Umbilical cord (tissue), 1 donor: ENCODE measurements at regions not wholly inside any gene's neighbourhood (a gene's known extent, or its start where the extent isn't known, plus 50 kb on each side); places are given as distances from the start of the nearest gene placed in this dataset.

Experiments used
- DNase-seq: peaks from one replicate; pipeline ENCODE4 v3.0.0-alpha.2; 2015; ENCODE audit warnings: low spot score

GRCh38 chr7:46146454-46147255 lies 225.6 kb upstream of the IGFBP3 start:
- no peak for DNase-seq

GRCh38 chr7:46145412-46145811 lies 224.3 kb upstream of the IGFBP3 start:
- peak; percentile 88 for DNase-seq

- no peak for DNase-seq
Observed at GRCh38 chr7:46143949-46144917, 223.2 kb upstream of the IGFBP3 start.

- DNase-seq: no peak
Observed at GRCh38 chr7:46143421-46143820, 222.3 kb upstream of the IGFBP3 start.

GRCh38 chr7:46139079-46139478 lies 218.0 kb upstream of the IGFBP3 start:
- peak; percentile 52 for DNase-seq

- DNase-seq: no peak
Observed at GRCh38 chr7:46137725-46138124, 216.7 kb upstream of the IGFBP3 start.

- DNase-seq: no peak
Observed at GRCh38 chr7:46135557-46135956, 214.5 kb upstream of the IGFBP3 start.

GRCh38 chr7:46134795-46135194 lies 213.7 kb upstream of the IGFBP3 start:
- DNase-seq: no peak

- no peak for DNase-seq
Observed at GRCh38 chr7:46134385-46134784, 213.3 kb upstream of the IGFBP3 start.

- DNase-seq: no peak
Observed at GRCh38 chr7:46133751-46134150, 212.7 kb upstream of the IGFBP3 start.

GRCh38 chr7:46133072-46133471 lies 212.0 kb upstream of the IGFBP3 start:
- no peak for DNase-seq

- DNase-seq: peak; percentile 48
Observed at GRCh38 chr7:46131916-46132795, 211.1 kb upstream of the IGFBP3 start.

- no peak for DNase-seq
Observed at GRCh38 chr7:46129831-46130230, 208.8 kb upstream of the IGFBP3 start.

- DNase-seq: no peak
Observed at GRCh38 chr7:46127814-46128213, 206.7 kb upstream of the IGFBP3 start.

- no peak for DNase-seq
Observed at GRCh38 chr7:46126675-46127300, 205.7 kb upstream of the IGFBP3 start.

- no peak for DNase-seq
Observed at GRCh38 chr7:46123756-46124343, 202.8 kb upstream of the IGFBP3 start.

- DNase-seq: no peak
Observed at GRCh38 chr7:46115410-46115809, 194.3 kb upstream of the IGFBP3 start.

- no peak for DNase-seq
Observed at GRCh38 chr7:46109437-46109836, 188.4 kb upstream of the IGFBP3 start.

GRCh38 chr7:46108272-46108671 lies 187.2 kb upstream of the IGFBP3 start:
- no peak for DNase-seq

- peak; percentile 10 for DNase-seq
Observed at GRCh38 chr7:46107610-46108217, 186.6 kb upstream of the IGFBP3 start.
